ENCODE measurements at regions not wholly inside any gene's neighbourhood (a gene's known extent, or its start where the extent isn't known, plus 50 kb on each side); places are given as distances from the start of the nearest gene placed in this dataset.
"Not testable (repeated sequence)": the region's sequence is repeated elsewhere in the genome, so short reads cannot be mapped to it uniquely, and the experiment has no call there.

DNA sequence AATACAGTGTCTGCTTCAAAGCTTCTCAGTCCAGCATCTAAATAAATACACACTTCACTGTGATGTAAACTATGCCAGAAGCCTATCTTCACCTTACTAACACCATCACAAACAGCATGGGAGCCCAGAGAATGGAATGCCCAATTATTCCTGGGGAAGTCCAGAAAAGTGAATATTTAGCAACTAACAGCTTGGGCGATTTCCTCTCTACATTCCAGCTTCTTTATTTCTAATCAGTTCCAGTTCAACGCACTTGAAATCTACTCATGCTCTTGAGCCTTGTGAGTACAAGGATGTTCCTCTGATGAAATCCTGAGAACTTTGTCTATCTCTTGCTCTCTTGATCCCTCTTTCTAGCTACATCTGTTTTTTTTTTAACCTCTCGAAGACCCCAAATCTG lies 100.4 kb upstream of the C9orf72 start:
- DNase-seq: no peak

DNA sequence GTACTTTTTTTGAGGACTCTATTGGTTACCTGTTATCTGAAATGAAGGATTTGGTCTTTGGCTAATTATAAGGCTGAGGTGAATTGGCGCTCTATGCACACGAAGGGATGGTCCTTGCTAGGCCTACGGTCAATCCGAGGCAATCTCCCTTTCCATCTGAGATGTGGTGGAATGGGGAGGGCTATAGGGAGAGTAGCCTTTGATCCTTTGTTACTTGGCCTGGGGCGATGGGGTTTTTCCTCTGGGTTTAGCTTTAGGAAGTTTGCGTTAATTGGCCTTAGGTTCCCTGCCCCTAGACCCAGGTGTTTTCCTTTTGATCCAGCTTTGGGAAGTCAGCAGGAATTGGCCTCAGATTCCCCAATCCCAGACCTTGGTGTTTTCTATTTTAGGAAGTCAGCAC lies 102.1 kb upstream of the C9orf72 start:
- no peak for DNase-seq

GRCh38 chr9:27676827-27677226 lies 103.5 kb upstream of the C9orf72 start:
- DNase-seq: no peak

DNA sequence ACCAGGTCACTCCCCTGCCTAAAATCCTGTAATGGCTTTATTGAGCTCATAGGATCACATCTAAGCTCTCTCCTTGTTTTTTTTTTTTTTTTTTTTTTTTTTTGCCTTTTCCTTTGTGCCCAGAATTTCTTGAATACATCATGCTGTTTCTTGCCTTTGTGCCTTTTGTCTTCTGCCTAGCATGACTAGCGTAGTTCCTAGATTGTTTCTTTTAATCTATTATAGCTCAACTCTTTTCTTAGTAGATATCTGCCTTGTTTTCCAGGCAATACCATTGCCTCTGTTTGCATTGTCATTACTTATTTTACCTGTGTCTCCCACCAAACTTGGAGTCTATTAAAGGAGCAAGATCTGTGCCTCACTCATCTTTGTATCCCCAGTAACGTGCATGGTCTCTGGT lies 106.1 kb upstream of the C9orf72 start:
- no peak for DNase-seq

DNA sequence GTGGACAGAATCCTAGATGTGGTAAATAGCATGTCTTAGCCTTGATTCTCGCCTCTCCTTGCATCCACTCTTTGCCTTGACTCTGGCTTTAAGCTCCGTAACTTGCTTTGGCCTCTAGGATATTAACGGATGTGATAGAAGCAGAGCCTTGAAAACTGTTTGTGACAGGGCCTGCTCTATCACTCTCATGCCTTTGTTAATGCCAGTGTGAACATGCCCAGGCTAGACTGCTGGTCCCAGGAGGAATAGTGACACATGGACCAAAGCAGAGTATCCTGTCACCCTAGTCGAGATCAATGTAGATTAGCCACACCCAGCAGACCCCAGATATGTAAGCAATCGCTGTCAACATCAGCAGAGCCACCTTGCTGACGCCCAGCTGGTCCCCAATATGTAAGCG lies 109.9 kb upstream of the C9orf72 start:
- no peak for DNase-seq

GRCh38 chr9:27688954-27689353 lies 115.7 kb upstream of the C9orf72 start:
- DNase-seq: no peak

GRCh38 chr9:27690816-27691215 lies 117.5 kb upstream of the C9orf72 start:
- not testable (repeated sequence) for DNase-seq

- no peak for DNase-seq
Observed at GRCh38 chr9:27699621-27700020, 126.3 kb upstream of the C9orf72 start.

GRCh38 chr9:27701016-27701415 lies 127.7 kb upstream of the C9orf72 start:
- no peak for DNase-seq

DNA sequence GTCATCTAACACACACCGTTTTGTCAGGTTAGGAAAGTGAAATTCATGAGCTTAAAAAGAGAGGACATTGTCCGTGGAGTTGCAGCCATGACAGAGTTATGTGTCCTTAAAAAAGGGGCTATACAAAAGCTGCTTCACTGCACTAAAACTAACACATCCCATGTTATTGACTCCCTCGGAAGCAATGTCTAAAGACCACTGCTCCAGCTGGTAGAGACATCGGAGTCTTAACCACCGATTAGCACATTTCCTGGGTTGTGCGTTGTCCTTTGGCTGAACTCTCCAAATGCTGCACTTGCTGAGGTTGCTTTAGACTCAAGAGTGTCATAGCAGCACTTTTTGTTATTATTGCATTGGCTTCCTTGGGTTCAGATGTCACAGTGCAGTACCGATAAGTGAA lies 128.3 kb upstream of the C9orf72 start:
- no peak for DNase-seq

- DNase-seq: no peak
Observed at GRCh38 chr9:27703216-27703980, 130.1 kb upstream of the C9orf72 start.

DNA sequence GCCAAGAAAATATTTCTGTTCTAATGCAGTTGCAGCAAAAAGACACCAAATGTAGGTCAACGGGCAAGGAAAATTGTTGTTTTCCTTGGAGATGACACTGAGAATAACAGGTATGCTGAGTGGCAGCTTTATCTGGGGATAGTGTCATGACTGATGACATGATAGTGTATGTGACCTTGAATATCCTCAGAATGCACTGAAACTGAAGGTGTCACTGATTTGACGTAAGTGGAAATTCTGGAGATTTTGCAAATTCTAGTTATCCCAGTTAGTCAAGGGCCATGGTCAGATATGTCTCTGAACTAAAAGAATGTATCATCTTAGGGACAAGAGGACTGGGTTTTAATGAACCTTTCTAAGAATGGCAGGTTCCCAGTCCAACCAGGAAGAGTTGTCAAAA lies 138.0 kb upstream of the C9orf72 start:
- no peak for DNase-seq

- DNase-seq: no peak
Observed at GRCh38 chr9:27712806-27713205, 139.5 kb upstream of the C9orf72 start.

- DNase-seq: no peak
Observed at GRCh38 chr9:27714388-27714787, 141.1 kb upstream of the C9orf72 start.

DNA sequence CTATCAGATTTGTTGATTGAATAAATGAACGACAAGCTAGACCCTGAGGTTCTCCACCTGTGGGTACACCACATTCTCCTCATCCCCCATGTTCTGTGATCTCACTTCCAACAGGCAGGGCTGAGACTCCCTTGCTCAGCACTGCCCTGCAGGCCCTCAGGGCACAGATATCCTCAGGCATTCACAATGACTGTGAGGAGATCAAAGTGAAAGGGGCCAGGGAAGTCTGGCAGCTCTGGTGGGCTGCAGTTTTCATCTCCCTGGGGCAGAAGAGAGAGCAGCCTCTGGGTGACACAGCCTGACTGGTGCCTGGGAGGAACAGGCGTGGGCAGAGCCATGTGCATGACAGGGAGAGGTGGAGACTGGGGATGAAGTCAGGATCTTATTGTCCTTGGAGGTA lies 142.4 kb upstream of the C9orf72 start:
- no peak for DNase-seq

DNA sequence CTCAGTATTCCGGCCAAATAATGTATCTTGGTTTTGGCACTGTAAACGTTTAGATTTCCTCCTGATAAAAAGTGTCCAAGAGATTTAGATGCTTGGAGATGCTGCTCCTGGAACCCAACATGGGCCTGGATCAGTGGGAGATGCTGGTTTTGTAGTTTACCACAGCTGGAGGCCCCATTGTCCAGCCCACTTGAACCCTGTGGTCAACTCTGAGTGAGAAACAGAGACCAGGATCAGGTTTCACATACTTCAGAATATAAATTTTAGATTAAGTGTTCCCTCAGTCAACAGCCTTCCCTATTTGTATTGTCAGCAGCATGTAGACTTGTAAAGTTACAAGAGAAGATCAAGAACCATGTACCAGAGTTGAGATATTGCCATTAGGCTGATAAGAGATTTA lies 144.7 kb upstream of the C9orf72 start:
- DNase-seq: no peak

DNA sequence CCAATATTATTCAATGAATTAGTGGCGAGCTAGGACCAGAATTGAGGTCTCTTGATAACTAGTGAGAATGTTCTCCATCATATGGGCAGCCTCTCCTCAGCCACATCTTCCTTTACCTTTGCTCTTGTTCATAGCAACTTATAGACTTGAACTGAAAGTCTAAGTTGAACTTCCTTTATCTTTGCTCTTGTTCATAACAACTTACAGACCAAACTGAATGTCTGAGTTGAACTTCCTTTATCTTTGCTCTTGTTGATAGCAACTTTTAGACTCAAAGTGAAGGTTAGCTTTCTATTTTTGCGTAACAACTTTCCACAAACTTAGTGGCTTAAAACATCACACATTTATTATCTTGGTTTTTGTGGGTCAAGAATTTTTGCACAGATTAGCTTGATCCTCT lies 146.4 kb upstream of the C9orf72 start:
- DNase-seq: no peak

GRCh38 chr9:27722866-27723265 lies 149.6 kb upstream of the C9orf72 start:
- DNase-seq: no peak

DNA sequence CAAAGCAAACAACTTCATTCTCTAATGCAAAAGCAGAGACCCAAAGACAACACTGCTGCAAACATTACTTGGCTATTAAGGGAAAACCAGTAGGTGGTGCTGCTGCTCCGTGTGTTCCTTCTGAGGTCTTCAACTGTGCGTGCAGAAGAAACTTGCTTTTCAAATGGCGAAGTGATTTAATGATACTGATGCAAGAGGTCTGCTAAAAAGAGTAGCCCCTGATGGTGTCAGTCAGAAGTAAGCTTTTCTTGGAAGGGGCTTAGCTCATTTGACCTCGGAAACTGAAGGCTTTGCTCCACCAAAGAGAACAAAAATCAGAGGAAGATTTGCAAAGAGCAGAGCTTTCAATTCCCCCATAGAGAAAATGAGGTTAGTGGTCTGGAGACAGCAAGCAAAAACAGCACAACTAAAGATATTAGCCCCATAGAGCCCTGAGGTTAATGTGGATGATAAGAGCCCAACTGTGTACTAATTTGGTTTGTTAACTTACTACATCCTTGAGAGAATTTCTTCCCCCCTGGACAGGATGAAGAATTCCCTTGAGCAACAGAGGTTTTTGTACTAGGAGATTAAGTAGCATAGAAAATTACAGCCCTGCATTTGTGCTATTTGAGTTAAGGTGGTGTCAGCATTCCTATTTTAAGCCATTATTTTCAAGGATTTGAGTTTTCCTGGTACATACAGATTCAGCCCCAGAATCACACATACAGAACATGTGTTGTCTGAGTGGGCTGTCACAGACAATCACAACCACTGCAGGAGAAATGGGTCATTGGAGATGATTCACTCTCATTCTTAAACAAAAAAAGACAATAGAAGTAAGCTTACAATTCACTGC lies 153.2 kb upstream of the C9orf72 start:
- DNase-seq: peak; percentile 67

- DNase-seq: no peak
Observed at GRCh38 chr9:27732494-27732893, 159.2 kb upstream of the C9orf72 start.

DNA sequence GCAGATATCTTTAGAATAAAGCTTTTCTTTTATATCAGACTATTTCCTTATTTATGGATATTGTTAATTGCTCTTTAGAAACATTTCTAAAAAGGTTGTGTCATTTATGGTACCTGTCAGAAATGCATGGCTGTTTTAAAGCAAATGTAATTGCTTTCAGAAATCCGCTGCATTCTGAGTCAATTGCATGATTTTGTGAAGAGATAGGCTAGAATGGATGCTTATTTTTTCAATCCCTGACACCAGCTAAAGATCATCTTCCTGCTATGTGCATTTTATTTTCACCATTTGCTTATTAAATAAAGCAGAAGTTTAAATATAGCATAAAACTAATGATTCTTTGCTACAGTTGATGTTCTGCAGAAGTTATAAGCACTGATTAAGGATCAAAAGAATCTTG lies 170.2 kb upstream of the C9orf72 start:
- DNase-seq: no peak

DNA sequence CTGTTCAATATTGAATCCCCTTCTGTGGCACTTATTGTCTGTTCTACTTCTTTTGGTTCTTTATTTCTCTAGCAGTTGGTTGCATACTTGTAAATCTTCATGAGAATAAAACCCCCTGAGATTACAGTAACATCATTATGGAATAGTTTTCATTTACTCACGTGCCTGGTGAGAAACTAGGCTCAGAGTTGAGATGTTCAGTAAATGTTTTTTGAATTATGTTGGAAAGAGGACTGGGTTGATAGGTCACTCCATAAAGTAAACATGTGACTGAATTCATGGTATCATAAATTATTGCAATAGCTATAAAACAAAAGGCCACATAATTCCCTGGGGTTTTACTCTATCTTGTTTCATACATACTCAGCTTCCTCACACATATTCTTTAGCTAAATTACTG lies 174.2 kb upstream of the C9orf72 start:
- no peak for DNase-seq

- no peak for DNase-seq
Observed at GRCh38 chr9:27749838-27750237, 176.6 kb upstream of the C9orf72 start.

DNA sequence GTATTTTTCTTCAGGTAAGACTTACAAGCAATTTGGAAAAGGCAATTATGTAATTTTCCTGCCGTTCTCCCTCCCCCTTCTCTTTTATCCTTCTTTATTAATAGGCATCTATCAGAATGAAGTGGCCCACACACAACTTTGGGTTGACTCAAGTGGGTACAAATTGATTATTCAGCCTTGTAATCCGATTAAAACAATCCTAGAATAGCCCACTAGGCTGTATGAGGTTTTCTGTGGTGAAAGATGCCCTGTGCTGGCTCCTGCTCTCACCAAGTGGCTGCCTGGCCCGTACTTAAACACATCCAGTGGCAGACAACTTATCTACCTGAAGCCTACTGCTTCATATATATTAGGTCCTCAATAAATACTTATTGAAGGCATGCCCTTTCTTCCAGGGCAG lies 177.3 kb upstream of the C9orf72 start:
- no peak for DNase-seq

DNA sequence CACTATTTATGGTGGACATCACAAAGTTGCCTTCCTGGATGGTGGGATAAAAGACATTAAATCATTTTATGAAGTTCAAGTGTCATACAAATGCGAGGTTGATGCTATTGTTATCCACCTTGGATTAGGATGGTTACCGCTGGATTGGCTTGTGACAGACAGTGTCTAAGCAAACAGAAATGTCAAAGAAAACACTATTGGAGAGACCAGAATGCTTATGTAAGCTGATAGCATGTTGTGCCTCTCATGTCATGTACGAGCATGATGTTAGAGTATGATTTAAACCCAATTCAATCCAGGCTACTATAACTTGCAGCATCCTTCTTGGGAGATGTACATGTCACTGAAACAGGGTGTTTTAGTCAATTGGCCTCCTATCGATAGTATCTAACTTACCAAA lies 178.8 kb upstream of the C9orf72 start:
- no peak for DNase-seq

All from activated CD8-positive, alpha-beta memory T cell treated with anti-CD3 and anti-CD28 coated beads for 24 hours (primary cell).